OCI-LY7 (cell line): ENCODE measurements at regions not wholly inside any gene's neighbourhood (a gene's known extent, or its start where the extent isn't known, plus 50 kb on each side); places are given as distances from the start of the nearest gene placed in this dataset.

Source experiments
- BruUV-seq: library from RNA; stranded (reverse); fragments of 400-500 nt; replicated peaks from 2 replicates; lab custom pipeline; 2021; lab: Mats Ljungman, UMichigan
- CTCF ChIA-PET: fragments of 300-600 bp; sonication (Branson Sonifier 250); formaldehyde crosslinking; loops from one replicate; lab custom pipeline; 2022; ENCODE audit warnings: antibody characterized with exemption; ENCODE audit not compliant: unreplicated experiment; lab: Charles Lee
- POLR2A ChIA-PET: fragments of 300-600 bp; sonication (Branson Sonifier 250); formaldehyde crosslinking; loops from one replicate; lab custom pipeline; 2022; ENCODE audit warnings: antibody characterized with exemption; lab: Charles Lee
- DNase-seq: peaks from one replicate; pipeline ENCODE4 v3.0.0-alpha.2; 2015; ENCODE audit warnings: low spot score
- H2AFZ ChIP-seq: fragments of 200-600 bp; sonication (generic), shearing (Covaris generic); 2 replicates; pipeline ENCODE4 v1.6.1; 2014; ENCODE audit warnings: mild to moderate bottlenecking, antibody characterized with exemption, low read length, moderate library complexity
- H3K27ac ChIP-seq: fragments of 200-600 bp; sonication (generic); 2 replicates; pipeline ENCODE4 v1.5.1; 2014; ENCODE audit warnings: mixed run types, low read depth, mild to moderate bottlenecking, moderate library complexity, low read length, inconsistent platforms; ENCODE audit not compliant: poor library complexity, severe bottlenecking
- H3K36me3 ChIP-seq: fragments of 200-600 bp; sonication (generic); 2 replicates; pipeline ENCODE4 v1.6.1; 2014; ENCODE audit warnings: mild to moderate bottlenecking, antibody characterized with exemption, low read length, moderate library complexity, mixed read lengths; ENCODE audit not compliant: insufficient read depth
- H3K4me1 ChIP-seq: fragments of 200-600 bp; sonication (generic); 2 replicates; pipeline ENCODE4 v1.5.1; 2014; ENCODE audit warnings: mild to moderate bottlenecking, low read length; ENCODE audit not compliant: insufficient read depth, poor library complexity, severe bottlenecking
- H3K4me2 ChIP-seq: fragments of 200-600 bp; sonication (generic); 2 replicates; pipeline ENCODE4 v1.6.1; 2014; ENCODE audit warnings: mild to moderate bottlenecking, low read length
- H3K4me3 ChIP-seq: fragments of 200-600 bp; sonication (generic); 2 replicates; pipeline ENCODE4 v1.5.1; 2014; ENCODE audit warnings: mild to moderate bottlenecking, low read depth, low read length; ENCODE audit not compliant: poor library complexity, severe bottlenecking
- H3K79me2 ChIP-seq: fragments of 200-600 bp; sonication (generic); 2 replicates; pipeline ENCODE4 v1.6.1; 2016; ENCODE audit warnings: low read depth, mild to moderate bottlenecking, low read length, moderate library complexity, mixed read lengths; ENCODE audit not compliant: insufficient read depth
- H3K9me2 ChIP-seq: fragments of 200-600 bp; sonication (generic); 2 replicates; pipeline ENCODE4 v1.6.1; 2016; ENCODE audit warnings: mild to moderate bottlenecking, low read length, mixed read lengths; ENCODE audit not compliant: insufficient read depth
- H3K9me3 ChIP-seq: fragments of 200-600 bp; sonication (generic); 2 replicates; pipeline ENCODE4 v1.6.1; 2014; ENCODE audit warnings: mild to moderate bottlenecking, mixed run types, low read length, mixed read lengths
- H4K20me1 ChIP-seq: fragments of 200-600 bp; sonication (generic); 2 replicates; pipeline ENCODE4 v1.6.1; 2014; ENCODE audit warnings: mild to moderate bottlenecking, antibody characterized with exemption, low read length, moderate library complexity, mixed read lengths; ENCODE audit not compliant: insufficient read depth
- CTCF ChIP-seq: fragments of 200-600 bp; sonication (generic); conservative IDR thresholded peaks from 2 replicates; pipeline ENCODE4 v1.5.1; 2014; ENCODE audit warnings: mild to moderate bottlenecking, antibody characterized with exemption, low read length, moderate library complexity, mixed read lengths
- EZH2phosphoT487 ChIP-seq: fragments of 200-600 bp; sonication (generic); IDR thresholded peaks from 2 replicates; pipeline ENCODE4 v1.6.1; 2018; ENCODE audit warnings: low read depth, borderline replicate concordance, mild to moderate bottlenecking, mixed run types, antibody characterized with exemption, low read length, moderate library complexity, mixed read lengths
- intact Hi-C: fragments of 100-400 bp; cut with micrococcal nuclease; formaldehyde crosslinking; loops from one replicate; pipeline ENCODE4 v1.10.0; 2022; ENCODE audit not compliant: unreplicated experiment

- no peak for DNase-seq
- Histone ChIP-seq H3K4me2 (no peak overlapping the region), H3K9me2 (no peaks in the 10 kb centered on the region), H2AFZ (no peak overlapping the region), H3K4me1 (no peaks in the 10 kb centered on the region), H3K36me3 (no peaks in the 10 kb centered on the region), H3K27ac (no peak overlapping the region), H3K4me3 (no peak overlapping the region), H3K9me3 (no peaks in the 10 kb centered on the region), H3K79me2 (no peaks in the 10 kb centered on the region), H4K20me1 (no peaks in the 10 kb centered on the region)
- ChIA-PET CTCF (no interaction called here), POLR2A (no interaction called here)
- intact Hi-C loops: no loop called here
- no TSS peak for BruUV-seq
- TF ChIP-seq CTCF: no peak
- TF ChIP-seq EZH2phosphoT487: no peak
These were observed 882.4 kb upstream of the AUTS2 start for GRCh38 chr7:68715907-68716306.

GRCh38 chr7:68717176-68717575, 881.1 kb upstream of the AUTS2 start:
- Histone ChIP-seq H3K9me2 (no peaks in the 10 kb centered on the region), H3K4me3 (no peak overlapping the region), H3K79me2 (no peaks in the 10 kb centered on the region), H3K4me1 (no peaks in the 10 kb centered on the region), H3K27ac (no peak overlapping the region), H2AFZ (no peak overlapping the region), H3K4me2 (no peak overlapping the region), H3K36me3 (no peaks in the 10 kb centered on the region), H4K20me1 (no peaks in the 10 kb centered on the region), H3K9me3 (no peaks in the 10 kb centered on the region)
- intact Hi-C loops: no loop called here
- TF ChIP-seq EZH2phosphoT487 (no peak), CTCF (no peak)
- no peak for DNase-seq
- no TSS peak for BruUV-seq
- ChIA-PET CTCF (interaction anchor here (0.6 kb wide), 1 partner anchor 843 kb away, joined by 4 read pairs; no protein-coding TSS in a partner anchor), POLR2A (no interaction called here)

- H3K27ac ChIP-seq: no peak overlapping the region
- no peaks in the 10 kb centered on the region for H3K4me1 ChIP-seq
- TF ChIP-seq EZH2phosphoT487 (no peak), CTCF (no peak)
- no peaks in the 10 kb centered on the region for H3K9me3 ChIP-seq
- no peak for DNase-seq
- no TSS peak for BruUV-seq
- intact Hi-C loops: no loop called here
- H3K4me3 ChIP-seq: no peak overlapping the region
- no peak overlapping the region for H3K4me2 ChIP-seq
- ChIA-PET CTCF (no interaction called here), POLR2A (no interaction called here)
- H3K36me3 ChIP-seq: no peaks in the 10 kb centered on the region
- no peak overlapping the region for H2AFZ ChIP-seq
- no peaks in the 10 kb centered on the region for H3K9me2 ChIP-seq
- no peaks in the 10 kb centered on the region for H3K79me2 ChIP-seq
- H4K20me1 ChIP-seq: no peaks in the 10 kb centered on the region
These were observed 880.2 kb upstream of the AUTS2 start for GRCh38 chr7:68718097-68718551.
